ENCODE measurements at regions not wholly inside any gene's neighbourhood (a gene's known extent, or its start where the extent isn't known, plus 50 kb on each side); places are given as distances from the start of the nearest gene placed in this dataset.

DNA sequence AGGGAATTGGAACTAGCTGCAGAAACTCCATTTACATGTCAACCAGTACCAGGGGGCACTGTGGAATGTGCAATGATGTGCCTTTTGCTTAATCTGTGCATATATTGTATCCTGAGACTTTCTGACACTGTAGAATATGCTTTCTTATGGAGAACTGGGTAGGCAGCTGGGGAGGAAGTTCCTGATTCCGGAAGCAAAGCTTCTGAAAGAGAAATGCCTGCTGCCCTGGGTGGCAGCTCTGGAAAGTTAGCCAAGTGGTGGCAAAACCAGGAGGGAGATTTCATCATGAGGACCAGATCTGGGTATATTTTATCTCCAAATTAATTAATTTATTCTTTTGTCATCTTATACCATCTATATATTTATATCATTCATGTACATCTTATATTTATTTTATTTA lies 116.7 kb downstream of the XCL2 start:
- no peak overlapping the region for H3K4me3 ChIP-seq
- H3K36me3 ChIP-seq, result no peaks in the 10 kb centered on the region
- no peaks in the 10 kb centered on the region for H3K9me3 ChIP-seq
- no peak overlapping the region for H3K4me2 ChIP-seq
- no peak for TF ChIP-seq Cebpa-rat (IDR thresholded peaks at IDR 0.05)
- H3K9ac ChIP-seq, result no peak overlapping the region
- no peak overlapping the region for H3K27ac ChIP-seq
- no peaks in the 10 kb centered on the region for H4K20me1 ChIP-seq
- H3K4me1 ChIP-seq, result no peaks in the 10 kb centered on the region
- no peaks in the 10 kb centered on the region for H3K27me3 ChIP-seq

DNA sequence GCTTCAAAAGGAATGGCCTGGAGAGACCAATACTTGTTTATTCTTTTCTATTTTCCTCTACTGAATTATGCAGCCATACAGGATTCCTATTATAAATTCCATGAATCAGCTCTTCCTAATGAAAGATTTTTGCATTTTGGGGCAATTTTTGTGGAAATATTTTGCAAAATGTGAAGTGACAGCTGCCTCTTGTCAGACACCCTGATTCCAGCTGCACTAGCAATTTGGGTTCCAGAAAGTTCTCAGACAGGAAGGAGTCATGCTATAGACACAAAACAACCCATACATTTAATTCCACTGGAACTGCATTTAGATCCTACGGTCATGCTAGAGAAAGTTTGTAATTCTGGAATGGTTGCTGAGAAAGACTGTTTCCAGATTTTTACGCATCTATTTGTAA lies 119.5 kb downstream of the XCL2 start:
- no peak overlapping the region for H3K9ac ChIP-seq
- no peaks in the 10 kb centered on the region for H3K4me1 ChIP-seq
- H3K27me3 ChIP-seq, result no peaks in the 10 kb centered on the region
- H3K4me3 ChIP-seq, result no peak overlapping the region
- H3K36me3 ChIP-seq, result no peaks in the 10 kb centered on the region
- TF ChIP-seq Cebpa-rat (IDR thresholded peaks at IDR 0.05), result no peak
- H3K9me3 ChIP-seq, result no peaks in the 10 kb centered on the region
- H4K20me1 ChIP-seq, result no peaks in the 10 kb centered on the region
- no peak overlapping the region for H3K27ac ChIP-seq
- no peak overlapping the region for H3K4me2 ChIP-seq

DNA sequence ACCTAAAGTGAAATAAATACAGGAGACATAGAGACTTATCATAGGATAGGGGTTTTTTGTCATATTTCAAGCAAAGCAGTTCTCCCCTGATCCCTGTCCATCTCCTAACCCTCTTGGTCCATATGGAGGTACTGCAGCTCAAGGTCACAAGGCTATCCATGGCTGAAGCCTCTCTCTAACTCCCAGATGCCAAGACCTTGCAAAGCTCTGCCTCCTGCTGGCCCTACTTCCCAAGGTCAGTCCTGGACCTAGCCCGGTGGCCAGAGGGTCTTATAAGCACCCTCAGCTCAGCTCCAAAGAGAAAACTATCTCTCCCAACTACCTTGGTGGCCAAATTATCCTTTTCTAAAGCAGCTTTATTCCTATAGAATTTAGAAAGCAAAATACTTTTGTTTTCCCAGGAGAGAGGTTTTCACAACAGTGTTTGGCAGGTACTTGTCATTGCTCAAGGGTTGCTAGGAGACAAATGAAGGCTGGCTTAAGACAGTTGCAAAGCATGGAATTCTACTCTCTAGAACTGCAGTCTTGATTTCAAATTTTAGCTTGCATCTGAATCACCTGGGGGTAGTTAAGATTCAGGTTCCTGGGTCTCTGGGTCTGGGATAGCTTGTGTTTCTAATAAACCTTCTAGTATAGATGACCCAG lies 121.5 kb downstream of the XCL2 start:
- no peak overlapping the region for H3K9ac ChIP-seq
- no peak overlapping the region for H3K27ac ChIP-seq
- TF ChIP-seq Cebpa-rat (IDR thresholded peaks at IDR 0.05), result no peak
- no peaks in the 10 kb centered on the region for H3K27me3 ChIP-seq
- H4K20me1 ChIP-seq, result no peaks in the 10 kb centered on the region
- H3K4me3 ChIP-seq, result no peak overlapping the region
- H3K36me3 ChIP-seq, result no peaks in the 10 kb centered on the region
- H3K9me3 ChIP-seq, result no peaks in the 10 kb centered on the region
- H3K4me1 ChIP-seq, result no peaks in the 10 kb centered on the region
- H3K4me2 ChIP-seq, result no peak overlapping the region

DNA sequence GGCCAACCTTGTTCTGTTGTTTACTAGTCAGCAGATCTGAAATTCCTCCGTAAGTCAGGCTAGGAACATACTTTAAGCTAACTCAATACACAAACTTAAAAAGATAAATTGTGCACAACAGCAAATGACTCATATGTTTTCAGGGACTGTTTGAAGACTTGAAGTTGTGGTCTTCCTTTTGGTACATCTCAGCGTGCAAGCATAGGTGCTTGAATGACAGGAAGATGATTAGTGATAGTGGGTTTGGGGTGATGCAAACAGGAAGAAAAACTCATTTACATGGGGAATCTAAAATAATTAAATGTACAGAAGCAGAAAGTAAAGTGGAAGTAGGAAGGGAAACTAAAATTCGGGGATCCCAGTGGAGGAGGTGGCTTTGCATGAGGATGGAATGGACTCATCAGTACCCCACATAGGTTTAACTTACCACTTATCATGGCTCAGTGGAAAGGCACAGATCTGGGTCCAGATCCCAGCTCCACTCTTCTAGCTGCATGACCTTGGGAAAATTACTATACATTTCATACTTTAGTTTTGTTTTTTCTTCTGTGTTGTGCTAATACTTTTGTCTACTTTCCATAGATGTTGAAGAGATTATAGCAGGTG lies 122.3 kb downstream of the XCL2 start:
- no peak for TF ChIP-seq Cebpa-rat (IDR thresholded peaks at IDR 0.05)
- Histone ChIP-seq H3K4me1 (no peaks in the 10 kb centered on the region), H3K9ac (no peak overlapping the region), H4K20me1 (no peaks in the 10 kb centered on the region), H3K4me3 (no peak overlapping the region), H3K36me3 (no peaks in the 10 kb centered on the region), H3K9me3 (no peaks in the 10 kb centered on the region), H3K4me2 (no peak overlapping the region), H3K27ac (no peak overlapping the region), H3K27me3 (no peaks in the 10 kb centered on the region)

DNA sequence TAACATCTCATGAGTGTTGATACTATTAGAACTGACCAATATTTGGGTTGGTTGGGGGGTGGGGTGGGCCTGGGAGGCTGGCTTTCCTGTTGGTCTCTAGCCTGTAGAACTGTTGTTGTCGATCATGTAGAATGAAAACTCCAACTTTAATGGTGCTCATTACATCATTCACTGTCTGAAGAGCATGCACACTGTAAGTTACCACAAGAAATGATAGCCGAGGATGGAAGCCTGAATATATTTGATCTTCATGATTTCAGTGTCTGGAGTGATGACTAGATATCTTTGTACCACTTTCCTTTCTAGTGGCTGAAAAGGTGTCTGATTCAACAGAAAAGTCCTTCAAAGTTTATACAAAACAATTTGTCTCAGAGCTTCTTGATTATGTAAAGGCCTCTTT lies 123.6 kb downstream of the XCL2 start:
- Histone ChIP-seq H4K20me1 (no peaks in the 10 kb centered on the region), H3K27me3 (no peaks in the 10 kb centered on the region), H3K4me2 (no peak overlapping the region), H3K9me3 (no peaks in the 10 kb centered on the region), H3K36me3 (no peaks in the 10 kb centered on the region), H3K9ac (no peak overlapping the region), H3K4me1 (no peaks in the 10 kb centered on the region), H3K4me3 (no peak overlapping the region), H3K27ac (no peak overlapping the region)
- TF ChIP-seq Cebpa-rat (IDR thresholded peaks at IDR 0.05), result no peak

DNA sequence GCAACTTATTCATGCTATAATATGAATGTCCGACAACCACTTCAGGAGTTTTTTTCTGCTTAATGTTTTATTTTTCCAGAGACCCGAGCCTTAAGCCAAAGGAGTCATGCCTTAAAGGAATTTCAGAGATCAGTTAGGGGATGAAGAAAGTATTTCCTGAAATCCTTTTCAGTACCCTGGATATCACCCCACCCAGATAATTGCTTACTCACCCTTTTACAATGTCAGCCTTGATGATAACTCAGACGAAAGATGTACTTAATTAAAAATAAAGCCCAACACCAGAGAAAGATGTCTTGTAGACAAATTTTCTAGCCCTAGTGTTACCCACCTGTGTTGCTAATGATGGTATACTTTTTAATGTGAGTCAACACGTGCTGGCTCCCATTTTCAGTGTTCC lies 124.1 kb downstream of the XCL2 start:
- H3K4me3 ChIP-seq, result no peak overlapping the region
- no peak overlapping the region for H3K9ac ChIP-seq
- H3K4me2 ChIP-seq, result no peak overlapping the region
- H4K20me1 ChIP-seq, result no peaks in the 10 kb centered on the region
- H3K4me1 ChIP-seq, result no peaks in the 10 kb centered on the region
- no peak overlapping the region for H3K27ac ChIP-seq
- no peaks in the 10 kb centered on the region for H3K9me3 ChIP-seq
- TF ChIP-seq Cebpa-rat (IDR thresholded peaks at IDR 0.05), result no peak
- no peaks in the 10 kb centered on the region for H3K27me3 ChIP-seq
- H3K36me3 ChIP-seq, result no peaks in the 10 kb centered on the region

DNA sequence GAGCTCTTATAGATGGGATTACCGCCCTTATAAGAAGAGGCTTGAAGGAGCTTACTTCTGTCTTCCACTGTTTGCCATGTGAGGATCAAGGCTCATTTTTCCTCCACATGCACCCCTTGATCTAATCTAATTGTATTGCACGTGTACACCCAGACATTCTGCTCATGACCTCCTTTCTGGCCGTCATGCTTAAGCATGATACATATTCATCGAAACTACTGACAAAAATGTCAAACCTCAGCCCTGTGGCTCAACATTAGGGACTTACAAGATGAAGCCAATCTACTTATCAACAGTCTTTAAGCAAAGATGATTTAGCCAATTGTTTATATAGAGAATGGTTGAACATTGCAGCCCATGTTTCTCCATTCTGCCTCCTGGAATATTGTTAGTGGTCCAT lies 127.6 kb downstream of the XCL2 start:
- no peaks in the 10 kb centered on the region for H3K27me3 ChIP-seq
- H3K27ac ChIP-seq, result no peak overlapping the region
- H3K4me2 ChIP-seq, result no peak overlapping the region
- no peak overlapping the region for H3K9ac ChIP-seq
- TF ChIP-seq Cebpa-rat (IDR thresholded peaks at IDR 0.05), result no peak
- H3K9me3 ChIP-seq, result no peaks in the 10 kb centered on the region
- no peaks in the 10 kb centered on the region for H4K20me1 ChIP-seq
- no peak overlapping the region for H3K4me3 ChIP-seq
- H3K36me3 ChIP-seq, result no peaks in the 10 kb centered on the region
- no peaks in the 10 kb centered on the region for H3K4me1 ChIP-seq

DNA sequence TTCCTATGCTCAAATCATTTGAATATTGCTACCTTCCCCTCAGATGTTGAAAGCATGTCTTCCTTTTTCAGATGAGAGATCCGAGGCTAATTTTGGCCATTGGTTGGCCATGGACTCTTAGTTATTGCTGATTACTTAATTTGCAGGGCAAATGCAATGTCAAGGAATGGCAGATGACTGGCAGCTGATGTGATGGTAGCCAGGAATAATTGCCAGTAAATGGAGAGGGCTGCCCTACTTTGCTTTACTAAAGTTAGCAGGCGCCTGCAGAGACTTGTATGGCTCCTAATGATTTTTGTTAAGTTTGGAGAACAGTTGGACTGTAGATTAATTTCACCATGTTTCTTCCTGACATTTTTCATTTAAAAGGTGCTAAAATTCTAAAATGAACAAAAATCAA lies 128.9 kb downstream of the XCL2 start:
- H3K9me3 ChIP-seq, result no peaks in the 10 kb centered on the region
- H3K4me3 ChIP-seq, result no peak overlapping the region
- no peaks in the 10 kb centered on the region for H3K27me3 ChIP-seq
- no peaks in the 10 kb centered on the region for H3K36me3 ChIP-seq
- no peaks in the 10 kb centered on the region for H4K20me1 ChIP-seq
- H3K4me2 ChIP-seq, result no peak overlapping the region
- no peaks in the 10 kb centered on the region for H3K4me1 ChIP-seq
- H3K27ac ChIP-seq, result no peak overlapping the region
- TF ChIP-seq Cebpa-rat (IDR thresholded peaks at IDR 0.05), result no peak
- H3K9ac ChIP-seq, result no peak overlapping the region

DNA sequence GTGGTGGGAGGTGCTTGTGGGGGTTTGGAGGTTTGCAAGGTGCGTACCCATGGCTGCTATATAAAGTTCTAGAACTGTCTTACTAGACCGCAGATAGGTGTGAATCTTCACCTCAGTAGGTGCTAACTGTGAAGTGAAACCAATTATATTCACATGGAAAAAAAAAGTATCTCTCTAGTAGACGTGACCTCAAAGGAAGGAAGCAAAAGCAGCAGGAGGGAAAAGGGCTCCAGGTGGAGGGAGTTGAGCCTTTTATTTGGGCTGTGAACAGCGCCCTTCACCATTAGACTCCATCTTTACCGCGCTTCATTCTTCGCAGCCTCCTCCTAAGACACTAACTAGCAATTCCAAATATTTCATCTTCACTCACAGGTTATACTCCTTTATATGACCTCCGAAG lies 129.8 kb downstream of the TBX19 start:
- H3K27ac ChIP-seq, result no peak overlapping the region
- no peak overlapping the region for H3K4me3 ChIP-seq
- H3K9ac ChIP-seq, result no peak overlapping the region
- H3K36me3 ChIP-seq, result no peaks in the 10 kb centered on the region
- no peaks in the 10 kb centered on the region for H3K27me3 ChIP-seq
- TF ChIP-seq Cebpa-rat (IDR thresholded peaks at IDR 0.05), result no peak
- H4K20me1 ChIP-seq, result no peaks in the 10 kb centered on the region
- no peaks in the 10 kb centered on the region for H3K4me1 ChIP-seq
- H3K4me2 ChIP-seq, result no peak overlapping the region
- peaks cover 20% of the 10 kb centered on the region for H3K9me3 ChIP-seq

DNA sequence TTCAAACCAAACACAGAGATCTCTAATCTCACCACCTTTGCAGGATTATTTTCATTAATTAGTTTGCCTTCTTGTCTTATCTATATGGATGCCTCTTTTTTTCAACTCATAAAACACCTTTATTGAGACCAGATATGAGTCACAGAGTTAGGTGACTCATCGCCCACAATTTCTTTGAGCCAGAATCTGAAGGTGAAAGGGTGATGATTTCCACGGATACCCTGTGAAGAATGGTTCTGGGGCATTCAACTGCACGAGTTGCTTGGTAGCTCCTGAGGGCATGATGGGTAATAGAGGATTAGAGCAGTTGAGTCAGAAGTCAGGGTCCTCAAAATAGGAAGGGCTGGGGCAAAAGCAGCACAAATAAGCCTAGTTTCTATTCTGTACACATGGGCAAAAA lies 128.2 kb downstream of the TBX19 start:
- H3K4me2 ChIP-seq, result no peak overlapping the region
- no peak overlapping the region for H3K4me3 ChIP-seq
- H3K27me3 ChIP-seq, result no peaks in the 10 kb centered on the region
- no peaks in the 10 kb centered on the region for H4K20me1 ChIP-seq
- no peak overlapping the region for H3K27ac ChIP-seq
- H3K9ac ChIP-seq, result no peak overlapping the region
- no peak for TF ChIP-seq Cebpa-rat (IDR thresholded peaks at IDR 0.05)
- no peaks in the 10 kb centered on the region for H3K4me1 ChIP-seq
- peaks cover 20% of the 10 kb centered on the region for H3K9me3 ChIP-seq
- H3K36me3 ChIP-seq, result no peaks in the 10 kb centered on the region

DNA sequence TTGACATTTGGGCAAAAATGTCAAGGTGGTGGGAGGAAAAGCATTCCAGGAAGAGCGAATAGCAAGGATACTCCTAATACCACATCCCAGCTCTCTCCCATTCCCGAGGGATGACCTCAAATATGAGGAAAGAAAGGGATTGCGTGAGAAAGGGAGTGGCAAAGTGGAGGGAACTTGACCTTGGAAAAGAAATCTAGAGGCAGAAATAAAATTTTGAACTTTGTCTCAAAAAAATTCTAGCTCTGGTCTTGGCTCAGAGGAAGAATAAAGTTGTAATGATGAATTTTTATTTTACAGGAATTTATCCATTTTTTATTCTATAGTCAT lies 127.8 kb downstream of the TBX19 start:
- Histone ChIP-seq H3K9me3 (peaks cover 20% of the 10 kb centered on the region), H4K20me1 (no peaks in the 10 kb centered on the region), H3K4me1 (no peaks in the 10 kb centered on the region), H3K27ac (no peak overlapping the region), H3K4me3 (no peak overlapping the region), H3K27me3 (no peaks in the 10 kb centered on the region), H3K4me2 (no peak overlapping the region), H3K9ac (no peak overlapping the region), H3K36me3 (no peaks in the 10 kb centered on the region)
- no peak for TF ChIP-seq Cebpa-rat (IDR thresholded peaks at IDR 0.05)

All from BLaER1 (cell line).